Nephron progenitor cell (in vitro differentiated cells): ENCODE measurements at regions not wholly inside any gene's neighbourhood (a gene's known extent, or its start where the extent isn't known, plus 50 kb on each side); places are given as distances from the start of the nearest gene placed in this dataset.

ENCODE experiments used
- DNase-seq: peaks from one replicate; pipeline ENCODE4 v3.0.0; 2021
- H3K27ac Mint-ChIP-seq: 2 replicates; pipeline ENCODE4 v1.8.0; 2021; ENCODE audit warnings: mild to moderate bottlenecking, moderate library complexity, mixed read lengths
- H3K27me3 Mint-ChIP-seq: 2 replicates; pipeline ENCODE4 v1.8.0; 2021; ENCODE audit warnings: mild to moderate bottlenecking, low read depth, mixed read lengths; ENCODE audit not compliant: poor library complexity
- H3K36me3 Mint-ChIP-seq: 2 replicates; pipeline ENCODE4 v1.8.0; 2021; ENCODE audit warnings: low read depth, mixed read lengths
- H3K4me1 Mint-ChIP-seq: 2 replicates; pipeline ENCODE4 v1.8.0; 2021; ENCODE audit warnings: mixed read lengths
- H3K4me3 Mint-ChIP-seq: 2 replicates; pipeline ENCODE4 v1.8.0; 2021; ENCODE audit warnings: mild to moderate bottlenecking, moderate library complexity, mixed read lengths
- H3K9me3 Mint-ChIP-seq: 2 replicates; pipeline ENCODE4 v1.8.0; 2021; ENCODE audit warnings: mild to moderate bottlenecking, moderate library complexity, mixed read lengths
- CTCF ChIP-seq: fragments of 200-600 bp; sonication (generic); IDR thresholded peaks from 2 replicates; pipeline ENCODE4 v1.5.0; 2021; ENCODE audit warnings: antibody characterized with exemption

DNA sequence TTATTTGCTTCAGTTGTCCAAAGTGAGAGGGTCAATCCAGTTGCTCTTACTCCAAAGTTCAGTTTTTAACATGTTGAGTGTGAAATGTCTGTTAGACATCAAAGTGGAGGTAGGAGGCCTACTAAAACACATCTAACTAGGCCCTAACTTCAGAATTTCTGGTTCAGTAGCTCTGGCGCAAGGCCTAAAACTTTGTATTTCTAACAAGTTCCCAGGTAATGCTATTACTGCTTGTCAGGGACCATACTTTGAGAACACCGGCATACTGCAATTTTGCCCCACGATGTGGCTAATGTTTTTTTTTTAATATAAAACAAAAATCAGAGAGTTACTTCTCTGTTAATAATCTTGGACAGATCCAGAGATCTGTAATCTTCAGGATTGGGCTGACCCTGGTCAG is 72.4 kb upstream of the LRRC55 start:
- H3K9me3 Mint-ChIP-seq = peaks cover 24% of the 10 kb centered on the region
- peaks cover 6% of the 10 kb centered on the region for H3K27me3 Mint-ChIP-seq
- no peak overlapping the region for H3K4me3 Mint-ChIP-seq
- no peak for TF ChIP-seq CTCF
- no peak overlapping the region for H3K27ac Mint-ChIP-seq
- H3K36me3 Mint-ChIP-seq = no peaks in the 10 kb centered on the region
- no peak for DNase-seq
- H3K4me1 Mint-ChIP-seq = no peaks in the 10 kb centered on the region

DNA sequence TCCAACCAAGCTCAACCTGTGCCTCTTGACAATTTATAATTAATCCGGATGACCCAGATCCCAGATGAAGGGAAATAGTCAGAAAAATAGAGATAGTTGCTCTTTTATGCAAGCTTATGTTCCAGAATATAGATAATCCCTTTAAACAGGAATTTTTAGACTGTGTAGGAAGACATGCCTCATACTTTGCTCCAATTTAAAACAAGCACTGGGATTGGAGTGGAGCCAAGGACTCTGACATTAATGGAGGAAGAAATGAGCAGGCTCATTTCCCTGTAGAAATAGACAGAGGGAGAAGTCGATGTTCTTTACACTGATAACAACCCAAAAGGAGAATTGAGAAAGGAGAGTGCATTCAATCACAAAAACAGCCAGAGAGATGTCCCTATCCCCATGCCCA is 70.1 kb upstream of the LRRC55 start:
- no peaks in the 10 kb centered on the region for H3K4me1 Mint-ChIP-seq
- H3K36me3 Mint-ChIP-seq = no peaks in the 10 kb centered on the region
- H3K4me3 Mint-ChIP-seq = no peak overlapping the region
- peaks cover 3% of the 10 kb centered on the region for H3K27me3 Mint-ChIP-seq
- no peak overlapping the region for H3K27ac Mint-ChIP-seq
- H3K9me3 Mint-ChIP-seq = peaks cover 20% of the 10 kb centered on the region
- DNase-seq = no peak
- no peak for TF ChIP-seq CTCF

DNA sequence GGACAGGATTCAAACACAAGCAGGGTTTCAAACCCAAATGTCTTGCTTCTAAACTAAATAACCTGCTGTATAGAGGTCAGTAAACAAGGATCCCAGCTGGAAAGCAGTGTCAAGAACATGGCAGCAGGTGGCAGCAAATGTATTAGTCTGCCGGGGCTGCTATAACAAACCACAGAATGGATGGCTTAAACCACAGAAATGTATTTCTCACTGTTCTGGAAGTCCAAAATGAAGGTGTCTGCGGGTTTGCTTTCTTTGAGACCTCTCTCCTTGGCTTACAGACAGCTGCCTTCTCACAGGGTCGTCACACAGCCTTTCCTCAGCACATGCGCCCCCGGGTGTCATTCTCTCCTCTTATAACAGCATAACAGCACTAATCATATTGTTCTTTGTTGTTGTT is 65.1 kb upstream of the LRRC55 start:
- H3K36me3 Mint-ChIP-seq = peaks cover 6% of the 10 kb centered on the region
- H3K4me1 Mint-ChIP-seq = peaks cover 11% of the 10 kb centered on the region
- peaks cover 14% of the 10 kb centered on the region for H3K9me3 Mint-ChIP-seq
- peak; percentile 44 for DNase-seq
- H3K27me3 Mint-ChIP-seq = peaks cover 2% of the 10 kb centered on the region
- H3K27ac Mint-ChIP-seq = no peak overlapping the region
- peak; percentile 59 for TF ChIP-seq CTCF
- no peak overlapping the region for H3K4me3 Mint-ChIP-seq

DNA sequence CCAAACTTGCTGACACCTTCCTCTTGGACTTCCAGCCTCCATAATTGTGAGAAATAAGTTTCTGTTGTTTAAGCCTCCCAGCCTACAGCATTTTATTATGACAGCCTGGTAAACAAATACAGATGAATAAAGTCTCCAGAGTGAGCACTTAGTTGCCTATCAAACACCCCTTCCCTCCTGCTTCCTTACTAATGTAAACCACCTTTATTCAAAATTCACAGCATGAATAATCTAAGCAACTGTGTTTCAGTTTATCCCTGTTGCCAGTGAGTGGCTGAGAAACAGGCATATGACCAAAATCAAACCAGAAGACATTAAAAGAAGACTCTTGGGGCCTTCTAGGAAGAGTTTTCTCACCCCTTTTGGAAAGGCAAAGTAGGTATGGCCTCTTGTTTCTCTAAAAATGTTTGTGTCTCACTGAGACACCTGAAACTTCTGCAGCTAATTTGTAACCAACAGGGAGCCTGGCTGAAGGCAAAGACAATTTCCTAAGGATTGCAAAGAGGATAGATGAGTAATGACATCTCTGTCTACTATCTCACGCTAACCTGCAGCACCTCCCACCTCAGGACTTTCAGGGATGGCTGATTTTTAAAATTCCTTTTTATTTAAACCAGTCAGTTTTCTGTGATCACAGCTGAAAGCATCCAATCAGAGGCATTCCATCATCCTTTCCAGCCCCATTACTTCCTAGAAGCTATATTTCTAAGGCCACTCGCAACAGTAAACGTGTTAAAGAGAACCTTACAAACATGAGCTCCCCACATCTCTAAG is 61.4 kb upstream of the LRRC55 start:
- H3K27ac Mint-ChIP-seq = no peak overlapping the region
- H3K36me3 Mint-ChIP-seq = peaks cover 6% of the 10 kb centered on the region
- H3K4me1 Mint-ChIP-seq = peaks cover 49% of the 10 kb centered on the region
- peaks cover 2% of the 10 kb centered on the region for H3K27me3 Mint-ChIP-seq
- DNase-seq = no peak
- TF ChIP-seq CTCF = no peak
- H3K9me3 Mint-ChIP-seq = peaks cover 14% of the 10 kb centered on the region
- no peak overlapping the region for H3K4me3 Mint-ChIP-seq

- no peak for TF ChIP-seq CTCF
- peaks cover 6% of the 10 kb centered on the region for H3K36me3 Mint-ChIP-seq
- peaks cover 55% of the 10 kb centered on the region for H3K4me1 Mint-ChIP-seq
- H3K27ac Mint-ChIP-seq = peak overlapping the region; percentile 97
- H3K27me3 Mint-ChIP-seq = peaks cover 2% of the 10 kb centered on the region
- no peak for DNase-seq
- peak overlapping the region; percentile 58 for H3K4me3 Mint-ChIP-seq
- H3K9me3 Mint-ChIP-seq = peaks cover 14% of the 10 kb centered on the region
Measured at GRCh38 chr11:57121996-57122395, 59.8 kb upstream of the LRRC55 start.

- H3K4me1 Mint-ChIP-seq = peaks cover 60% of the 10 kb centered on the region
Measured at GRCh38 chr11:57123590-57123989, 58.2 kb upstream of the LRRC55 start.

More at GRCh38 chr11:57123590-57123989, 58.2 kb upstream of the LRRC55 start:
- no peak for TF ChIP-seq CTCF
- H3K9me3 Mint-ChIP-seq = no peaks in the 10 kb centered on the region
- peaks cover 2% of the 10 kb centered on the region for H3K27me3 Mint-ChIP-seq
- DNase-seq = no peak
- peak overlapping the region; percentile 7 for H3K4me3 Mint-ChIP-seq
- H3K27ac Mint-ChIP-seq = peak overlapping the region; percentile 30
- no peaks in the 10 kb centered on the region for H3K36me3 Mint-ChIP-seq
